ENCODE measurements at regions not wholly inside any gene's neighbourhood (a gene's known extent, or its start where the extent isn't known, plus 50 kb on each side); places are given as distances from the start of the nearest gene placed in this dataset.

DNA sequence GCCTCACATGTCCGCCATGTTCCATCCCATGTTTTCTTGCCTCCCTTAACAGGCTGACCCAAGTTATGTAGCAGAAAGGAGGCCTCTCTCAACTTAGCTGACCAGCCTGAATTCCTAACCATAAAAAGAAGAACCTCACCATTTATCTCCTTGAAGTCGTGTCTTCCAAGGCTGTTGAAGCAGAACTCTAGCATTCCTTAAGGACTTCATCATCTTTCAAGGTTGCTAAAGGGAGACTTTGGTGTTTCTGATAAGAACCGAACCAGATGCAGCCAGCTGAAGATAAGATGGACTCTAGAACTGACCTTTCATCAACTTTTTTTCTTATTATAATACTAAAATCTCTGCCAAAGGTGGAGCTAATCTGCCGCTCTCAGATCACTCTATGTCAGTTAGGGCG lies 571.7 kb upstream of the SLC35B3 start:
- H3K9me3 ChIP-seq (ENCODE audit: control insufficient read depth in 4 of 4, insufficient read depth in 3 of 4, low read length in 3 of 4), result no peaks in the 10 kb centered on the region
- no peaks in the 10 kb centered on the region for H3K27me3 ChIP-seq (ENCODE audit: control insufficient read depth in 3 of 3, insufficient read depth in 3 of 3, low read length in 2 of 3)
- 82 to 89% methylated on average over 5 of the region's 5 CpGs for WGBS, 2 donors
- no peak for DNase-seq
- no peaks in the 10 kb centered on the region for H3K36me3 ChIP-seq (ENCODE audit: control insufficient read depth in 4 of 4, insufficient read depth in 4 of 4, low read length in 4 of 4)
- no peak overlapping the region for H3K9ac ChIP-seq (ENCODE audit: insufficient read depth in 1 of 2, low read length in 2 of 2)
- no peak overlapping the region for H3K4me3 ChIP-seq
- ATAC-seq (ENCODE audit: insufficient read depth, low FRiP score), result no peak
- no peaks in the 10 kb centered on the region for H3K4me1 ChIP-seq (ENCODE audit: control insufficient read depth in 5 of 5, insufficient read depth in 5 of 5, low read length in 5 of 5)
- H3K27ac ChIP-seq (ENCODE audit: low read depth in 1 of 2, low read length in 1 of 2), result no peak overlapping the region
- TF ChIP-seq, protein P1, sequence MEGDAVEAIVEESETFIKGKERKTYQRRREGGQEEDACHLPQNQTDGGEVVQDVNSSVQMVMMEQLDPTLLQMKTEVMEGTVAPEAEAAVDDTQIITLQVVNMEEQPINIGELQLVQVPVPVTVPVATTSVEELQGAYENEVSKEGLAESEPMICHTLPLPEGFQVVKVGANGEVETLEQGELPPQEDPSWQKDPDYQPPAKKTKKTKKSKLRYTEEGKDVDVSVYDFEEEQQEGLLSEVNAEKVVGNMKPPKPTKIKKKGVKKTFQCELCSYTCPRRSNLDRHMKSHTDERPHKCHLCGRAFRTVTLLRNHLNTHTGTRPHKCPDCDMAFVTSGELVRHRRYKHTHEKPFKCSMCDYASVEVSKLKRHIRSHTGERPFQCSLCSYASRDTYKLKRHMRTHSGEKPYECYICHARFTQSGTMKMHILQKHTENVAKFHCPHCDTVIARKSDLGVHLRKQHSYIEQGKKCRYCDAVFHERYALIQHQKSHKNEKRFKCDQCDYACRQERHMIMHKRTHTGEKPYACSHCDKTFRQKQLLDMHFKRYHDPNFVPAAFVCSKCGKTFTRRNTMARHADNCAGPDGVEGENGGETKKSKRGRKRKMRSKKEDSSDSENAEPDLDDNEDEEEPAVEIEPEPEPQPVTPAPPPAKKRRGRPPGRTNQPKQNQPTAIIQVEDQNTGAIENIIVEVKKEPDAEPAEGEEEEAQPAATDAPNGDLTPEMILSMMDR (IDR thresholded peaks at IDR 0.05; ENCODE audit: control extremely low read depth, extremely low read depth), result no peak

DNA sequence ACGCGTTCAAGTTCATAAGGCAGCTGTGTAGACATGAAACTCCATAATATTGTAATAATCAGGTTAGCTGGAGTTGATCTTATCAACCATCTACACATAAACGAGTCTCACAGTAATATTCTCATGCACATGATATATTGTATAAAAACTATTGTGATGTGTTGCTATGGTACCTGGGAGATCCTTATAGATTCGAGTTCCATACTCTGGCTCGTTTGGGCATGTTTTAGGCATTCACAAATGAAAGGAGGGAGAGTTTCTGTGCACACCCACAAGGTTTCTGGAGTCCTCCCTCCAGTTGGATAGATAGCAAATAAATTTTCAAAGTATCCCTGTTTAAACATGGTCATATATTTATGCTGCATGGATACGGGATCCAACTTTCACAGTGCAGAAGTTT lies 567.5 kb upstream of the SLC35B3 start:
- WGBS, 2 donors, result 71 to 81% methylated on average over 6 of the region's 6 CpGs
- ATAC-seq (ENCODE audit: insufficient read depth, low FRiP score), result no peak

DNA sequence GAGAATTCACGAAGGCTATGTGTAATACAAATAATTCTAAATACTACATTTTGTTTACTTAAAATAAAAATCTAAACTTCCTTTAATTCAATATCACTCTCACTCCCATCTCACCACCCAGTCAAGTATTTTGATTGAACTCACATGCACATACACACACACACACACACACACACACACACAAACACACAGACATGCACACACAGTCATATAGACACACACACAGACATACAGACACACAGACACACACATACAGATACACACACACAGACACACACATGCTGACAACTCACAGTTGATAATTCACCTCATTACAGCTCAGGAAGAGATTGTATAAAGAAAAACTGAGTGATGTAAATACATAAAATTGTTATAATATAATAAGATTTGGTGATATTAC lies 559.8 kb upstream of the SLC35B3 start:
- no peaks in the 10 kb centered on the region for H3K9me3 ChIP-seq (ENCODE audit: control insufficient read depth in 4 of 4, insufficient read depth in 3 of 4, low read length in 3 of 4)
- ATAC-seq (ENCODE audit: insufficient read depth, low FRiP score) (no peak), DNase-seq (no peak)
- H3K4me3 ChIP-seq, result no peak overlapping the region
- 56 to 63% methylated on average over 1 of the region's 1 CpG for WGBS, 2 donors
- H3K36me3 ChIP-seq (ENCODE audit: control insufficient read depth in 4 of 4, insufficient read depth in 4 of 4, low read length in 4 of 4), result no peaks in the 10 kb centered on the region
- H3K9ac ChIP-seq (ENCODE audit: insufficient read depth in 1 of 2, low read length in 2 of 2), result no peak overlapping the region
- no peak overlapping the region for H3K27ac ChIP-seq (ENCODE audit: low read depth in 1 of 2, low read length in 1 of 2)
- no peaks in the 10 kb centered on the region for H3K27me3 ChIP-seq (ENCODE audit: control insufficient read depth in 3 of 3, insufficient read depth in 3 of 3, low read length in 2 of 3)
- TF ChIP-seq, protein P1 (IDR thresholded peaks at IDR 0.05; ENCODE audit: control extremely low read depth, extremely low read depth), result no peak
- H3K4me1 ChIP-seq (ENCODE audit: control insufficient read depth in 5 of 5, insufficient read depth in 5 of 5, low read length in 5 of 5), result no peaks in the 10 kb centered on the region

More for the DNA sequence above, 567.5 kb upstream of the SLC35B3 start:
- H3K36me3 ChIP-seq (ENCODE audit: control insufficient read depth in 4 of 4, insufficient read depth in 4 of 4, low read length in 4 of 4), result no peaks in the 10 kb centered on the region
- TF ChIP-seq, protein P1 (IDR thresholded peaks at IDR 0.05; ENCODE audit: control extremely low read depth, extremely low read depth), result no peak
- no peaks in the 10 kb centered on the region for H3K9me3 ChIP-seq (ENCODE audit: control insufficient read depth in 4 of 4, insufficient read depth in 3 of 4, low read length in 3 of 4)
- no peak overlapping the region for H3K27ac ChIP-seq (ENCODE audit: low read depth in 1 of 2, low read length in 1 of 2)
- no peak overlapping the region for H3K4me3 ChIP-seq
- no peak for DNase-seq
- no peak overlapping the region for H3K9ac ChIP-seq (ENCODE audit: insufficient read depth in 1 of 2, low read length in 2 of 2)
- no peaks in the 10 kb centered on the region for H3K27me3 ChIP-seq (ENCODE audit: control insufficient read depth in 3 of 3, insufficient read depth in 3 of 3, low read length in 2 of 3)
- H3K4me1 ChIP-seq (ENCODE audit: control insufficient read depth in 5 of 5, insufficient read depth in 5 of 5, low read length in 5 of 5), result no peaks in the 10 kb centered on the region

DNA sequence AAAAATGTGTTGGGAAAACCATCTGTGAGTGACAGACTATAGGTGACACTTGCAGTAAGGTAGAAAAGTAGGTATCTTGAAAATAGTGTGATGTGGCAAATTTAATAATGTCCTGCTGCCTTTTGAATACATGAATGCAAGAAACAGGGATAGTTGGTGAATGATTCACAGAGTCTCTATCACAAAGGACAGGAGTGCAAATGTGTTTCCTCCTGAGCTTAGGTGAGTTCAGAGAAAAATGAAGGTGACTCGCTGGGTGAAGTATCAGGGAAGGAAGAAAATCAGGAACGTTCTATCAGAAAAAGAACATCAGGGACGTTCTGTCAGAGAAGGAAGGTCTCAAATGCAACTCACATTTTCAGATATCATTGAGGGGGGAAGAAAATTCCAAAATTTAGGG lies 557.8 kb upstream of the SLC35B3 start:
- Histone ChIP-seq H3K27ac (ENCODE audit: low read depth in 1 of 2, low read length in 1 of 2) (no peak overlapping the region), H3K4me1 (ENCODE audit: control insufficient read depth in 5 of 5, insufficient read depth in 5 of 5, low read length in 5 of 5) (no peaks in the 10 kb centered on the region), H3K9me3 (ENCODE audit: control insufficient read depth in 4 of 4, insufficient read depth in 3 of 4, low read length in 3 of 4) (no peaks in the 10 kb centered on the region), H3K36me3 (ENCODE audit: control insufficient read depth in 4 of 4, insufficient read depth in 4 of 4, low read length in 4 of 4) (no peaks in the 10 kb centered on the region), H3K4me3 (no peak overlapping the region), H3K27me3 (ENCODE audit: control insufficient read depth in 3 of 3, insufficient read depth in 3 of 3, low read length in 2 of 3) (no peaks in the 10 kb centered on the region), H3K9ac (ENCODE audit: insufficient read depth in 1 of 2, low read length in 2 of 2) (no peak overlapping the region)
- DNase-seq (no peak), ATAC-seq (ENCODE audit: insufficient read depth, low FRiP score) (no peak)
- WGBS, 2 donors, result 87 to 89% methylated on average over 3 of the region's 3 CpGs
- TF ChIP-seq, protein P1 (IDR thresholded peaks at IDR 0.05; ENCODE audit: control extremely low read depth, extremely low read depth), result no peak
